Activated CD4-positive, alpha-beta T cell treated with anti-CD3 and anti-CD28 coated beads, Interleukin-2, amount 10 ng/mL, durations not matched to agents 7 days and 5 days (primary cell): ENCODE measurements at regions not wholly inside any gene's neighbourhood (a gene's known extent, or its start where the extent isn't known, plus 50 kb on each side); places are given as distances from the start of the nearest gene placed in this dataset.
"Not testable (repeated sequence)": the region's sequence is repeated elsewhere in the genome, so short reads cannot be mapped to it uniquely, and the experiment has no call there.

ENCODE experiments used
- CTCF ChIA-PET: fragments of 350-600 bp; sonication (Branson Sonifier 250); formaldehyde crosslinking; loops from one replicate; lab custom pipeline; 2021; ENCODE audit warnings: antibody characterized with exemption; lab: Charles Lee
- POLR2A ChIA-PET: fragments of 350-600 bp; sonication (Branson Sonifier 250); formaldehyde crosslinking; loops from one replicate; lab custom pipeline; 2021; ENCODE audit warnings: antibody characterized with exemption; lab: Charles Lee
- DNase-seq: peaks from one replicate; pipeline ENCODE4 v3.0.0-alpha.2; 2020
- H3K27ac Mint-ChIP-seq: one replicate; pipeline ENCODE4 v1.8.0; 2021; ENCODE audit warnings: mild to moderate bottlenecking, moderate library complexity, mixed read lengths
- H3K27me3 Mint-ChIP-seq: one replicate; pipeline ENCODE4 v1.8.0; 2021; ENCODE audit warnings: mixed read lengths
- H3K36me3 Mint-ChIP-seq: one replicate; pipeline ENCODE4 v1.8.0; 2021; ENCODE audit warnings: low read depth, mixed read lengths
- H3K4me1 Mint-ChIP-seq: one replicate; pipeline ENCODE4 v1.8.0; 2021; ENCODE audit warnings: mixed read lengths
- H3K4me3 Mint-ChIP-seq: one replicate; pipeline ENCODE4 v1.8.0; 2021; ENCODE audit warnings: mild to moderate bottlenecking, moderate library complexity, mixed read lengths
- H3K9me3 Mint-ChIP-seq: one replicate; pipeline ENCODE4 v1.8.0; 2021; ENCODE audit warnings: mixed read lengths

DNA sequence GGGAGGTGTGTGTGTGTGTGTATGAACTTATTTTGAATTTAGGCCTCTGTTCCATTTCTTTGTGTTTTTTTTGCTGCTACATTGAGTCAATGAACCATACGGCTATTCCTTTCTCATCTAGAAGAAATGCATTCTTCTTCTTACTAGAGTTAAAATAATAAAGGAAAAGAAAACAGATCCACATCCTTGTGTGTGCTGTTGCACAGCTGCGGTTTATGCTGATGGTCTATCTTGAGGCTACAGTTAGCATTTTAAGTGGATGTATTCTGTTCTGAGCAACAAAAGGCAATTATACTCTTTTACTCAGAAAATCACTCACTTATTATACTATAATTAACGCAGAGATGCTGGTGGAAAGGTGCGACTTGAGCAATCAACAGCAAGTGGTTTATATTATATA lies 615.0 kb upstream of the MBL2 start:
- Mint-ChIP-seq H3K4me3 (no peak overlapping the region), H3K9me3 (no peaks in the 10 kb centered on the region), H3K27me3 (no peaks in the 10 kb centered on the region), H3K36me3 (no peaks in the 10 kb centered on the region), H3K27ac (no peak overlapping the region), H3K4me1 (no peaks in the 10 kb centered on the region)
- ChIA-PET POLR2A (no interaction called here), CTCF (no interaction called here)
- no peak for DNase-seq

DNA sequence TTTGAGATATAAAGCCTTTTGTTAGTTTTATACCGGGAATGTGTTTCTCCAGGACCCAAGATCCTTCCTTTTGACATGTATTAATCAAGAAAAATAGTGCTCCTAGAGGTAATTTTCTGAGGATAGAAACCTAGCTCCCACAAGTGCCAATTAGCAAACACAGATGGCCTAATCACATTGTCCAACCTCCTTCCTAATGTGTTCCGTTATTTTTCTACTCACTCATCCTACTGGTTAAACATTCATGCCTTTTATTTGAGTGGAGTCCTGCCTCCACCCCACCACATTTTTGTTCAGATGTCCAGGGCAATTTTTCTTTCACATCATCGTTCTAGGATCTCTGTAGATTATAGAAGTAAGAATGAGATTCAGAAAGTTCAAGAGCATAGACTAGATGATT lies 610.0 kb upstream of the MBL2 start:
- ChIA-PET CTCF (interaction anchor here (0.6 kb wide), 1 partner anchor 12 kb away, joined by 3 read pairs; no protein-coding TSS in a partner anchor), POLR2A (no interaction called here)
- no peak overlapping the region for H3K27ac Mint-ChIP-seq
- no peaks in the 10 kb centered on the region for H3K27me3 Mint-ChIP-seq
- DNase-seq, result no peak
- no peaks in the 10 kb centered on the region for H3K36me3 Mint-ChIP-seq
- H3K9me3 Mint-ChIP-seq, result no peaks in the 10 kb centered on the region
- H3K4me3 Mint-ChIP-seq, result no peak overlapping the region
- H3K4me1 Mint-ChIP-seq, result no peaks in the 10 kb centered on the region

DNA sequence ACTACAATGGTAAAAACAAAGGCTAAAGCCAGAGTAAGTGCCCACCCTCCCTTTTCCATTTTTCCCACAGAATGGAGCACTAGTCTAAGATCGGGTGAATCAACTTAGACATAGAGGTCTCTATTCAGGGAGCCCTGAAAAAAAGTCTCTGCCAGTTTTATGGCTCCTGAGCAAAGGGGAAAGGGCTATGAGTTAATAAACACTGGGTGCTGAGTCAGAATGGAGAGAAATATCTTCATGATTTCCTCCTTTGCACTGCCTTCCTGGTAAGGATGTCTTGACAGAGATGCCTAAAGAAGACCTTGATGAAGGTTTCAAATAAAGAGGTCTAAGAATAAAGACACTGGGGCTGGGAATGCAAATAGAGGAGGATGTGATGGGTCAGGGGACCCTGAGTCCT lies 607.4 kb upstream of the MBL2 start:
- H3K9me3 Mint-ChIP-seq, result no peaks in the 10 kb centered on the region
- ChIA-PET CTCF (no interaction called here), POLR2A (no interaction called here)
- DNase-seq, result no peak
- H3K4me3 Mint-ChIP-seq, result no peak overlapping the region
- no peaks in the 10 kb centered on the region for H3K4me1 Mint-ChIP-seq
- no peak overlapping the region for H3K27ac Mint-ChIP-seq
- H3K36me3 Mint-ChIP-seq, result no peaks in the 10 kb centered on the region
- no peaks in the 10 kb centered on the region for H3K27me3 Mint-ChIP-seq

DNA sequence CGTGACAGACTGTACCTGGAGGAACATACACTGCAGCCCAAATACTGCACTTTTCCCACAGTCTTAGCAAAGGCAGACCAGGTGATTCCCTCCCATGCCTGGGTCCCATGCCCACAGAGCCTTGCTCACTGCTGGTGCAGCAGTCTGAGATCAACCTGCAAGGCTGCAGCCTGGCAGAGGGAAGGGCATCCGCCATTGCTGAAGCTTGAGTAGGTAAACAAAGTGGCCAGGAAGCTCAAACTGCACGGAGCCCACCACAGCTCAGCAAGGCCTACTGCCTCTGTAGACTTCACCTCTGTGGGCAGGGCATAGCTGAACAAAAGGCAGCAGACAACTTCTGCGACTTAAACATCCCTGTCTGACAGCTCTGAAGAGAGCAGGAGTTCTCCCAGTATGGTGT lies 597.8 kb upstream of the MBL2 start:
- POLR2A ChIA-PET, result no interaction called here

DNA sequence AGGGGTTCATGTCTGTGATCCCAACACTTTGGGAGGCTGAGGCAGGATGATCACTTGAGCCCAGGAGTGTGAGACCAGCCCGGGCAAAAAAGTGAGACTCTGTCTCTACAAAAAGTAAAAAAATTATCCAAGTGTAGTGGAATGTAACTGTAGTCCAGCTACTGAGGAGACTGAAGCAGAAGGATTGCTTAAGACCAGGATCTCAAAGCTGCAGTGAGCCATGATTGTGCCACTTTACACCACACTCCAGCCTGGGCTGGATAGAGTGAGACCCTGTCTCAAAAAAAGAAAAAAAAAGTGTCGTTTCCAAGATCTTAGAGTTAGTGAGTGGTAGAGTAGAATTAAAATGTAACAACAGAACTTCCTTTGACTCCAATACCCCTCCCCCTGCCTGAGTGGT lies 589.4 kb upstream of the MBL2 start:
- CTCF ChIA-PET, result no interaction called here

More for the DNA sequence above, 597.8 kb upstream of the MBL2 start:
- H3K4me3 Mint-ChIP-seq, result no peak overlapping the region
- no peak overlapping the region for H3K27ac Mint-ChIP-seq
- H3K27me3 Mint-ChIP-seq, result no peaks in the 10 kb centered on the region
- H3K36me3 Mint-ChIP-seq, result no peaks in the 10 kb centered on the region
- no peaks in the 10 kb centered on the region for H3K4me1 Mint-ChIP-seq
- H3K9me3 Mint-ChIP-seq, result peaks cover 4% of the 10 kb centered on the region
- no peak for DNase-seq
- CTCF ChIA-PET, result interaction anchor here (0.6 kb wide), 1 partner anchor 12 kb away, joined by 3 read pairs; no protein-coding TSS in a partner anchor

DNA sequence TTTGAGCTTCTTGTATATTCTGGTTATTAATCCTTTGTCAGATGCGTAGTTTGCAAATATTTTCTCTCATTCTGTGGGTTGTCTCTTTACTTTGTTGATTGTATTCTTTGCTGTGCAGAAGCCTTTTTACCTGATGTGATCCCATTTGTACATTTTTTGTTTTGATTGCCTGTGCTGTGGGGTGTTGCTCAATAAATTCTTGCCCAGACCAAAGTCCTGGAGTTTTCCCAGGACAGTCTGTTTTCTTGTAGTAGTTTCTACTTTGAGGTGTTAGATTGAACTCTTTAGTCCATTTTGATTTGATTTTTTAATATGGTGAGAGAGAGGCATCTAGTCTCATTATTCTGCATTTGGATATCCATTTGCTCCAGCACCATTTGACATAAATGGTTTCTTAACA lies 588.7 kb upstream of the MBL2 start:
- no peak overlapping the region for H3K27ac Mint-ChIP-seq
- no peaks in the 10 kb centered on the region for H3K36me3 Mint-ChIP-seq
- no peak for DNase-seq
- H3K27me3 Mint-ChIP-seq, result no peaks in the 10 kb centered on the region
- no peak overlapping the region for H3K4me3 Mint-ChIP-seq
- H3K9me3 Mint-ChIP-seq, result peaks cover 5% of the 10 kb centered on the region
- CTCF ChIA-PET, result no interaction called here
- no peaks in the 10 kb centered on the region for H3K4me1 Mint-ChIP-seq
- POLR2A ChIA-PET, result no interaction called here

More for the DNA sequence above, 589.4 kb upstream of the MBL2 start:
- DNase-seq, result no peak
- Mint-ChIP-seq H3K4me1 (no peaks in the 10 kb centered on the region), H3K27ac (no peak overlapping the region), H3K9me3 (peaks cover 5% of the 10 kb centered on the region), H3K27me3 (no peaks in the 10 kb centered on the region), H3K36me3 (no peaks in the 10 kb centered on the region), H3K4me3 (no peak overlapping the region)
- POLR2A ChIA-PET, result no interaction called here

DNA sequence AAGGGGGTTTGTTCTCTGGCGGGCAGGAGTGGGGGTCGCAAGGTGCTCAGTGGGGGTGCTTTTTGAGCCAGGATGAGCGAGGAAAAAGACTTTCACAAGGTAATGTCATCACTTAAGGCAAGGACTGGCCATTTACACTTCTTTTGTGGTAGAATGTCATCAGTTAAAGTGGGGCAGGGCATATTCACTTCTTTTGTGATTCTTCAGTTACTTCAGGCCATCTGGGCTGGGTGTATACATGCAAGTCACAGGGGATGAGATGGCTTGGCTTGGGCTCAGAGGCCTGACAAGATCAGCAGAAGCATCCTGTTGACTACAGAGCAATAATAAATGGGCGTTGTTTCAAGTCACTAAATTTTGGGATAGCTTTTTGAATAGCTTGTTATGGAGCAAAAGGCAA lies 586.4 kb upstream of the MBL2 start:
- H3K4me3 Mint-ChIP-seq, H3K4me1 Mint-ChIP-seq, CTCF ChIA-PET, DNase-seq, H3K36me3 Mint-ChIP-seq, POLR2A ChIA-PET, H3K27ac Mint-ChIP-seq, H3K9me3 Mint-ChIP-seq, H3K27me3 Mint-ChIP-seq: not testable (repeated sequence)

DNA sequence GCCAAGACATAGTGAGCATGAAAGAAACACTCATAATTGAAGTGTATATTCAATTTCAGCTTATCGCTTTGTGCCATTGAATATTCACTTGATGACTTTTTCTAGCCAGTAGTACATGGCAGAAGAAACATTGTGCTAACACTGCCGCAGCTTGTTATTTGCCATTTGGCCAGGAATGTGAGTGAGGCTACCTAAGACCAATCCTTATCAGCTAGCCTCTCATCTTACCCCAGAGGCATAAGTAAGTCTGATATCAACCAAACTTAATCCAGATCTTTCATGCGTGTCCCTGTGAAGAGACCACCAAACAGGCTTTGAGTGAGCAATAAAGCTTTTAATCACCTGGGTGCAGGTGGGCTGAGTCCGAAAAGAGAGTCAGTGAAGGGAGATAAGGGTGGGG lies 586.0 kb upstream of the MBL2 start:
- no peaks in the 10 kb centered on the region for H3K27me3 Mint-ChIP-seq
- H3K9me3 Mint-ChIP-seq, result peaks cover 7% of the 10 kb centered on the region
- H3K27ac Mint-ChIP-seq, result no peak overlapping the region
- DNase-seq, result no peak
- POLR2A ChIA-PET, result no interaction called here
- CTCF ChIA-PET, result no interaction called here
- H3K4me3 Mint-ChIP-seq, result no peak overlapping the region
- no peaks in the 10 kb centered on the region for H3K4me1 Mint-ChIP-seq
- no peaks in the 10 kb centered on the region for H3K36me3 Mint-ChIP-seq

DNA sequence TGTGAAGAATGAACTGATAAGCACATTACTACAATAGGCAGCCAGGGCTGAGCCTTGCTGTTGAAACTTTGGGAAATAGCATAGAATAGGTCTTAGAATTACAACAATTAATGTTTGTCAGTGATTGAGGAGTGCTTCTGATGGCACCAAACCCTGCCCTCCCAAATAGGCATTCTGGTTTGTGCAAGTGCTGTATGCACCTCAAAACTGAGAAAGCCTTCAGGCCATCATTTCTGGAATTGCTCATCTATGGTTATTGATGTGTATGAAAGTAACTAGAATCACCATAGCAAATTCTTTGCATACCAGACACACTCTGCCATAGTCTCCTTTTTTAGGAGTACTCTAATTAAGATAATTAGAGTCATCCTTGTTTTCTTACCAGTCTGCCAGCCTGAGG lies 585.0 kb upstream of the MBL2 start:
- no peak for DNase-seq
- no peaks in the 10 kb centered on the region for H3K27me3 Mint-ChIP-seq
- H3K9me3 Mint-ChIP-seq, result peaks cover 7% of the 10 kb centered on the region
- no peak overlapping the region for H3K27ac Mint-ChIP-seq
- ChIA-PET CTCF (no interaction called here), POLR2A (no interaction called here)
- no peak overlapping the region for H3K4me3 Mint-ChIP-seq
- H3K36me3 Mint-ChIP-seq, result no peaks in the 10 kb centered on the region
- no peaks in the 10 kb centered on the region for H3K4me1 Mint-ChIP-seq

DNA sequence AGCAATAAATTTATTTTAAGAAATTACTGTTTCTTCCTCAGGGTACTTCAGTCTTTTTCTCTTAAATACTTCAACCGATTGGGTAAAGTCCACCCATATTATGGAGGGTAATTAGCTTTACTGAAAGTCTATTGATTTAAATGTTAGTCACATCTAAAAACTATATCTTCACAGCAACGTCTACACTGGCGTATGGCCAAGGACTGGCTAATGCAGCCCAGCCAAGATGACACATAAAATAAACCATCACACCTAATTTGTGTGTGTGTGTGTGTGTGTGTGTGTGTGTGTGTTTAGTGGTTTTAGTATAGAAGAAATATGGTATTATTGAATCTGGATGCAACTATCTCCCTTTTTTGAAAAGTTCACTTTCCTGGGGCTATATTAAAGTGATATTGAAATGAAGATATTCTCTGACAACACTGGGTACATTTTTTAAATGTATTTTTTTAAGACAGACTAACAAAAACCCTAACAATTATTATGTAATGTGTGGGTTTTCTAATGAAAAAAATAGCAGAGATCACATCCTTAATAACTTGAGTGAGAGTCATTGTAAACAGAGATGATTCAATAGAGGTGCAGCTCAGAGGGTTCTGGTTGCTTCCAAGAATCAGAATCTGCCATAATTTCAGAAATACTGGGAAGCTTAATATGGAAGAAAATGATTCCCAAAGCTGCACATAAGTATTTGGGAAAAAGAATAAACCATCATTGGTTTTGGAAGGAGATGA lies 584.2 kb upstream of the MBL2 start:
- H3K36me3 Mint-ChIP-seq, result no peaks in the 10 kb centered on the region
- POLR2A ChIA-PET, result no interaction called here
- H3K9me3 Mint-ChIP-seq, result peaks cover 7% of the 10 kb centered on the region
- DNase-seq, result no peak
- no peaks in the 10 kb centered on the region for H3K4me1 Mint-ChIP-seq
- H3K27me3 Mint-ChIP-seq, result no peaks in the 10 kb centered on the region
- CTCF ChIA-PET, result no interaction called here
- H3K27ac Mint-ChIP-seq, result no peak overlapping the region
- H3K4me3 Mint-ChIP-seq, result no peak overlapping the region

DNA sequence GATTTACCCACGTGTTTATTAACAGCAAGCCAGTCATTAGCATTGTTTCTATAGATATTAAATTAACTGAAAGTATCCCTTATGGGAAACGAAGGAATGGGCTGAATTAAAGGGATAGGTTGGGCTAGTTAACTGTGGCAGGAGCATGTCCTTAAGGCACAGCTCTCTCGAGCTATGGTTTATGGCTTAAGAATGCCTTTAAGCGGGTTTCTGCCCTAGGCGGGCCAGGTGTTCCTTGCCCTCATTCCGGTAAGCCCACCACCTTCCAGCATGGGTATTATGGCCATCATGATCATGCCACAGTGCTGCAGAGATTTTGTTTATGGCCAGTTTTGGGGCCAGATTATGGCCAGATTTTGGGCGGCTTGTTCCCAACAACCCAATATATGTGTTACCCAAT lies 569.9 kb upstream of the MBL2 start:
- CTCF ChIA-PET, H3K27me3 Mint-ChIP-seq, DNase-seq, H3K4me1 Mint-ChIP-seq, H3K36me3 Mint-ChIP-seq, H3K4me3 Mint-ChIP-seq, POLR2A ChIA-PET, H3K27ac Mint-ChIP-seq: not testable (repeated sequence)
- peaks cover 11% of the 10 kb centered on the region for H3K9me3 Mint-ChIP-seq

DNA sequence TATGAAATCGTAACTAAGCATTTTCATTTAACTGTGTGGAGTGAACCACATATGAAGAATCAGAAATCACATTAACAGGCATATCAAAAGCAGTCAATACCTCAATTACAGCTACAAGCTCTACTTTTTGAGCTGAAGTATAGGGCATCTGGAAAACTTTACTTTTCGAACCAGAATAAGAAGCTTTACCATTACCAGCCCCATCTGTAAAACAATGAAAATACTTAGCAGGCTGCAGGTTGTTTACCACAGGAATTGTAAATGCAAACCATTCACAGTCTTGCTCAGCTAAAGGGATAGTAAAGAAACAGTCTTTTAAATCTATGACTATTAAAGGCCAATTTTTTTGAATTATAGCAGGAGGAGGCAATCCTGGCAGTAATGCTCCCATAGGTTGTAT lies 565.6 kb upstream of the MBL2 start:
- peaks cover 15% of the 10 kb centered on the region for H3K9me3 Mint-ChIP-seq
- H3K4me3 Mint-ChIP-seq, H3K27ac Mint-ChIP-seq, CTCF ChIA-PET, POLR2A ChIA-PET, H3K4me1 Mint-ChIP-seq, DNase-seq, H3K27me3 Mint-ChIP-seq, H3K36me3 Mint-ChIP-seq: not testable (repeated sequence)

DNA sequence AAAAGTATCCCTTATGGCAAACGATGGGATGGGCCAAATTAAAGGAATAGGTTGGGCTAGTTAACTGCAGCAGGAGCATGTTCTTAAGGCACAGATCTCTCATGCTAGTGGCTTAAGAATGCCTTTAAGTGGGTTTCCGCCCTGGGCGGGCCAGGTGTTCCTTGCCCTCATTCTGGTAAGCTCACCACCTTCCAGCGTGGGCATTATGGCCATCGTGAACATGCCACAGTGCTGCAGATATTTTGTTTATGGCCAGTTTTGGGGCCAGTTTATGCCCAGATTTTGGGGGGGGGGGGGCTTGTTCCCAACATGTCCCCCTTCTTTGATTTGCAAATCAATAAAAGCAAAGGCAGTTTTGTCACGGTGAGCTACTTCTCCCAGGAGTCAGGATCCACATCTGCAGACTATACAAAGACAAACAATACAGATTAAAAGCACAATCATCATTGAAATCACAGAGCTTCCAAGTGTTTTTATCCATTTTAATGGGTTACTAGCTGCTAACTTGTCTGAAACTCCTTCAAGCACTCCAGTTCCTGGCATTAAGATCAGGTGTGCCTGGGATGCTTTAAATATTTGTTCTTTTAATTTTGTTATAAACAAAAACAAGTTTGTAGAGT lies 563.3 kb upstream of the MBL2 start:
- CTCF ChIA-PET, H3K4me3 Mint-ChIP-seq, H3K4me1 Mint-ChIP-seq, DNase-seq, H3K27me3 Mint-ChIP-seq, POLR2A ChIA-PET, H3K36me3 Mint-ChIP-seq, H3K27ac Mint-ChIP-seq: not testable (repeated sequence)
- peaks cover 13% of the 10 kb centered on the region for H3K9me3 Mint-ChIP-seq

DNA sequence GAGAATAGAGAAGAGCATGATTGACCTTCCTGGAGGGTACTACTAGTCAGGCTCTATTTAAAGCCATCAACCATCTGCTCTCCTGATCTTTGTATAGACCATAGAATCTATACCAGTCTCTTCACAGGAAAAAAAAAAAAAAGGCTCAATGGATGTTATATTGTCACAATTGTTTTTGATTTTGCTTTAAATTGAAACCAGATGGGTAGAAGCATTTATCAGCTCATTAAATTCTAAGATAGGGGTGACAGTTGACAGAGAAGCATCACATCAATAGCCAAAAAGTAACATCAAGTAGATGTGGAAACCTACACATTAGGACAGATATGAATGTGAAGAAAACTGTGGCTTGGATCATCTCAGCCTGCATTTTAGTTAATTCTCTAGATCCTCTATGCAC lies 558.9 kb upstream of the MBL2 start:
- no peak overlapping the region for H3K4me3 Mint-ChIP-seq
- H3K27me3 Mint-ChIP-seq, result no peaks in the 10 kb centered on the region
- H3K4me1 Mint-ChIP-seq, result peaks cover 5% of the 10 kb centered on the region
- no peaks in the 10 kb centered on the region for H3K36me3 Mint-ChIP-seq
- H3K27ac Mint-ChIP-seq, result no peak overlapping the region
- ChIA-PET POLR2A (no interaction called here), CTCF (interaction anchor here (0.6 kb wide), 1 partner anchor 207 kb away, joined by 3 read pairs; no protein-coding TSS in a partner anchor)
- no peak for DNase-seq
- H3K9me3 Mint-ChIP-seq, result peaks cover 6% of the 10 kb centered on the region
